ENCODE measurements at regions not wholly inside any gene's neighbourhood (a gene's known extent, or its start where the extent isn't known, plus 50 kb on each side); places are given as distances from the start of the nearest gene placed in this dataset.

- no peak for TF ChIP-seq CTCF (IDR thresholded peaks at IDR 0.05)
- no peak for TF ChIP-seq POLR2A (IDR thresholded peaks at IDR 0.05)
Measured at GRCh38 chr2:2738276-2738675, 407.2 kb upstream of the MYT1L start.
